ENCODE measurements at regions not wholly inside any gene's neighbourhood (a gene's known extent, or its start where the extent isn't known, plus 50 kb on each side); places are given as distances from the start of the nearest gene placed in this dataset.

GRCh38 chr1:170219163-170219562 lies 73.4 kb downstream of the NTMT2 start:
- DNase-seq = no peak

DNA sequence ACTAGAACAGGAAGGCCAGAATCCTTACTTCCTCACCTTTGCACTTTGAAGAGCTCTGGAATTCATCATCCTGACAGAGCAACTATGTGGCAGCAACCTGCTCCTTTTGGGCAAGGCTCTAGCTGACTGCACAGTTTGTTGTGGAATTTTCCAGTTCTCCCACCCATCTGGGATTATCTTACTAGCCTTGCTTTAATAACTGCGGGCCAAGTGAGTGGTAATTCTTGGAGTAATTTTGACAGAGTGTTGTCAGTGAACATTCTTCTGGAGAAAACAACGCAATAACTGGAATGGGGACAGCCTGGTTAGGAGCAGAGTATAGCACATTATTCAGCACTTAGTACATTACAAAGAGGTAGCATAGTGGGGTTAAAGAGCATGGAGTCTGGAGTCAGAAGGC lies 75.3 kb downstream of the NTMT2 start:
- no peak for DNase-seq

GRCh38 chr1:170221495-170221894 lies 75.7 kb downstream of the NTMT2 start:
- DNase-seq = no peak

DNA sequence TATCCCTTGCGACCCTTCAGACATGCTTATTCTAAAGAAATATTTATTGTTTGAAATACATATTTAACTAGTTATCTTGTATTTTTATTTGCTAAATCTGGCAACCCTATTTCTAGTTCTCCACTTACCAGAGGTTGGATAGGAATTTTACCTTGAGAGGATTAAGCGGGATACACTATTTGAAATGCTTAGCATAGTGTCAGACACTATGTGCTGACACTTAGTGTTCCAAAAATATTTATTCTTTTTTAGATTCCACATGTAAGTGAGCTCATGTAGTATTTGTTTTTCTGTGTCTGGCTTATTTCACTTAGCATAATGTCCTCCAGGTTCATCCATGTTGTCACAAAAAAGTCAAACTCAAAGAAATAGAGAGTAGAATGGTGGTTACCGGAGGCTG lies 78.7 kb downstream of the NTMT2 start:
- DNase-seq = no peak

DNA sequence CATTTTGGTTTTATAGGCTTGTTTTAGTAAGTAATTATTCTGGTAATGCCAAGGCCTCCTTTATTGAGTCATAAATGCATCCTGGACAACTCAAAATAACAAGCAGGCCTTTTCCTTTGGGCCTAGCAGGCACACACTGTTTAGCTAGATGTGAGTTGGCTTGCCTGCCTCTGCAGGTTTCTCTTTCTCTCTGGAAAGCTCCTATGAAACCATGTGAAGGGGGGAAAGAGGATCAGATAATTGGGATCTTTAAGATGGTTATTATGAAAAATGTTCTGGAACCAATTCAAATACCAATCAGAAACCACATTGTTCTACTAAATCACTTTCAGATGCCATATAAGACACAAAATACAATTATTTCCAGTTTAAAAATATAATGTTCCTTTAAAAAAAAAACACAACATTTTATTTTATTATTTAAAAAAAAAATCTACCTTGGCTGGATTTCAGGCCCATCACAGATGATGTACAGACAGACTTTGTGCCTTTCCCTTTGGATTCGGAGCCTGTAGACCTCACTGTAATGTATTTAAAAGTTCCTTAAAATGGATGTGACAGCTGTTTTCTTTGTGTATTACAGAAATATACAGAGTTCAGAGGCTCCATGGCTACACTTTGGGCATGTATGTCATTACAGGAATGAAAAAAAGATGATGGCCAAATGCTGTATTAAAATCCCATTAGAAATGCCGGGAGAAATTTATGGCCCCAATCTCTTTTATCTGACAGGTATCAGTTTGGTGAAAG lies 80.2 kb downstream of the NTMT2 start:
- DNase-seq = no peak

DNA sequence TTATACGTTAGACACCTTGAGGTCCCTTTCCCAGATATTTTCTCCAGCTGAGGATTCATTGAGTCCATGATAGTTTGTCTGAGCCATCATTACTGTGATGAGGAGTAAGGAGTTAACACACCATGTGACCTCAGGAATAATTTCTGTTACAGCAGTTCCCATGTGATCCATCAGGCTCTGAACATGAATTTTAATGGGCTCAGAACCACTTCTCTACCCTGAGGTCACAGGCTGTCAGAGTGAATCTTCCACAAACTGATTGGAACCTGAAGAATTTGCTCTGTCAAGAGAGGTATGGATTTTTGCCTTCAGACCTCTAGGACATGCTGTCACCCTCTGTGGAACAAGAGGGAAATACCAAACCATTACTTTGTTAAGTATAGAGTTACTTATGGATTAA lies 81.0 kb downstream of the NTMT2 start:
- DNase-seq = no peak

- DNase-seq = no peak
These were observed 84.6 kb downstream of the NTMT2 start for GRCh38 chr1:170230323-170230722.

GRCh38 chr1:170231662-170232061 lies 85.9 kb downstream of the NTMT2 start:
- no peak for DNase-seq

- DNase-seq = no peak
These were observed 93.1 kb downstream of the NTMT2 start for GRCh38 chr1:170238704-170239391.

GRCh38 chr1:170239445-170239844 lies 93.7 kb downstream of the NTMT2 start:
- DNase-seq = no peak

DNA sequence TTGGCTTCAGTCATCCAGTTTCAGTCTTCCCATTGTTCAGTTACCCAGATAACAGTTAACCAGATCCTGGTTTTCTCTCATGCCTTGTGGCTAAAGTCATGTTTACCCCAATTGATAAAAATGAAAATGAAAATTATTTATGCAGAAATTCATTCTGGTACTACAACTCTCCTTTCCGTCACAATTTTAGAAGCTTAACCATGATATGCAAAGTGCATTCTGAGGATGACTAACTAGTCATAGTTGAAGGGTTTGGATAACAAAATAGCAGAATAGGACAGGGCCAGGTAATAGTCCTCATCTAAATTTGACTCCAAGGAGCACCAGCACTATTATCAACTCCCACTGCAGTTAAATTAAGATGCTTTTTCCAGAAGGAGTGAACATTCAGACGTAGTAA lies 94.7 kb downstream of the NTMT2 start:
- no peak for DNase-seq

- no peak for DNase-seq
These were observed 95.6 kb downstream of the NTMT2 start for GRCh38 chr1:170241266-170241851.

GRCh38 chr1:170247751-170248521 lies 102.2 kb downstream of the NTMT2 start:
- DNase-seq = no peak

DNA sequence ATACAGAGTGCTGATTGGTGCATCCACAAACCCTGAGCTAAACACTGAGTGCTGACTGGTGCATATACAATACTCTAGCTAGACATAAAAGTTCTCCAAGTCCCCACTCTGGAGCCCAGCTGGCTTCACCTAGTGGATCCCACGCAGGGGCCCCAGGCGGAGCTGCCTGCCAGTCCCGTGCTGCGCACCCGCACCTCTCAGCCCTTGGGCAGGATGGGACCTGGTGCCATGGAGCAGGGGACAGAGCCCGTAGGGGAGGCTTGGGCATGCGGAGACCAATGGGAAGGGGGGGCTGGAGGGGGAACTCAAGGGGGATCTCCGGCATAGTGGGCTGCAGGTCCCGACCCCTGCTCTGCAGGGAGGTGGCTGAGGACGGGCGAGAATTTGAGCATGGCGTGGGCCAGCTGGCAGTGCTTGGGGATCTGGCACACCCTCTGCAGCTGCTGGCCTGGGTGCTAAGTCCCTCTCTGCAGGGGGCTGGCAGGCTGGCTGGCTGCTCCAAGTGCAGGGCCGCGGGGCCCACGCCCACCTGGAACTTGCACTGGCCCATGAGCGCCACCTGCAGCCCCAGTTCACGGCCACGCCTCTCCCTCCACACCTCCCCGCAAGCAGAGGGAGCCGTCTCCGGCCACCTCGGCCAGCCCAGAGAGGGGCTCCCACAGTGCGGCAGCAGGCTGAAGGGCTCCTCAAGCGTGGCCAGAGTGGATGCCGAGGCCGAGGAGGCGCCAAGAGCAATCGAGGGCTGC lies 104.9 kb downstream of the NTMT2 start:
- DNase-seq = no peak

DNA sequence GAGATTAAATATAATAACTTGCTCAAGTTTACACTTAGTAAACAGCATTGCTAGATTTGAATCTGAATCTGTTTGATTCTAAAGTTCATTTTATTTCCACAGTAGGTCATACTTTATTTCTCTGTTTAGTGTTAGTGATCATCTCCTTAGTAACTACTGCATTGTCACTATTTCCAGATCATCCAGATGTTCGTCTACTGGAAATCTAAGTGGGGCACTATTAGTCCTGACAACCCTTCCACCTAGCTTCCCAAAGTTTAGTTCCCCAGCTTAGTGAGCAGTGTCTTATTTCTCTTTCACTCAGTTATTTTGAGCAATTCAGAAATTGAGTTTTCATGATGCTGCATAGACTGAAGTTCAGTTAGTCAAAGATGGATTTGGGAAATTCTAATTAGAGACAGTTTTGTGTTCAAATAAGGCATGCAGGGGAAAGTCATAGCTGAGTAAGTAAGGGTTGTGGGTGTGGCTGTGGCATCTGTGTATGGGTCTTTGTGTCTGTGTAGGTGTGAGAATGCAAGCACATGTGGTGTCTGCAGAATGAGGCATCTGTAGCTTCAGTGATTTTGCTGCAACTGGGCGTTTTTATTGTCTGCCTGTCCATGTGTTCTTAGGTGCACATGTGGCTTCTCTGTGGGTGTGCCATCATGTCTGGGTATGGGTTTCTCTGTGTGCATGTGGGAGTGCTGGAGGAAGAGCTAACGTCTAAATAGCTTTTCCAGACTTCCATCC lies 107.3 kb downstream of the NTMT2 start:
- DNase-seq = no peak

DNA sequence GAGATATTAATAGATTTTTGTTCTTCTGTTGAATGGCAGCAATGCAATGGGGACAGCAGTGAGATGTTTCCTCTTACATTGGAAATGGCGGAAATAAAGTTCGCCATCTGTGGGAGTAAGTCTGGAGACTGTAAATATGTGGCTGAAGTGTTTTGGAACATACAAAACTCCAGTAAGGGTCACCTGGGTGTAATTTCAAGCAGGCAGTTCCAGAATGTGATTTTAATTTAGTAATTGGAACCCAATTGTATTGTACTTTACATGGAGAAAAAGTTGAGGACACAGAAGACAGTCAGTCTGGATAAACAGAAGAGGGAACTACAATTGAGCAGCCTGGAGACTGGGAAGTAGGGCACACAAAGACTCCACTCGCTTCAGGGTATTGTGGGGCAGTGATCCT lies 108.6 kb downstream of the NTMT2 start:
- DNase-seq = no peak

GRCh38 chr1:170261669-170262068 lies 115.9 kb downstream of the NTMT2 start:
- DNase-seq = no peak

- no peak for DNase-seq
These were observed 116.6 kb downstream of the NTMT2 start for GRCh38 chr1:170262276-170262939.

DNA sequence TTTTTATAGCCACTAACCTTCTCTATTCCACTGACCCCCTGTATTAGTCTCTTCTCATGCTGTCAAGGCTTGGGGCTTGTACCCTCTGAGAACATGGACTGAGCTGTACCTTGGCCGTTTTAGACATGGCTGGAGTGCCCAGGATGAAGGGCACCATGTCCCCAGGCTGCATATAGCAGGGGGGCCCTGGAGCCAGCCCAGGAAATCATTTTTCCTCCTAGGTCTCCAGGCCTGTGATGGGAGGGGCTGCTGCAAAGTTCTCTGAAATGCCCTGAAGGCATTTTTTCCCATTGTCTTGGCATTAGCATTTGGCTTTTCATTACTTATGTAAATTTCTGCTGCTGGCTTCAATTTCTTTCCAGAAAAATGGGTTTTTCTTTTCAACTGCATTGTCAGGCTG lies 119.5 kb downstream of the NTMT2 start:
- no peak for DNase-seq

- DNase-seq = no peak
These were observed 121.6 kb downstream of the NTMT2 start for GRCh38 chr1:170267317-170267716.

DNA sequence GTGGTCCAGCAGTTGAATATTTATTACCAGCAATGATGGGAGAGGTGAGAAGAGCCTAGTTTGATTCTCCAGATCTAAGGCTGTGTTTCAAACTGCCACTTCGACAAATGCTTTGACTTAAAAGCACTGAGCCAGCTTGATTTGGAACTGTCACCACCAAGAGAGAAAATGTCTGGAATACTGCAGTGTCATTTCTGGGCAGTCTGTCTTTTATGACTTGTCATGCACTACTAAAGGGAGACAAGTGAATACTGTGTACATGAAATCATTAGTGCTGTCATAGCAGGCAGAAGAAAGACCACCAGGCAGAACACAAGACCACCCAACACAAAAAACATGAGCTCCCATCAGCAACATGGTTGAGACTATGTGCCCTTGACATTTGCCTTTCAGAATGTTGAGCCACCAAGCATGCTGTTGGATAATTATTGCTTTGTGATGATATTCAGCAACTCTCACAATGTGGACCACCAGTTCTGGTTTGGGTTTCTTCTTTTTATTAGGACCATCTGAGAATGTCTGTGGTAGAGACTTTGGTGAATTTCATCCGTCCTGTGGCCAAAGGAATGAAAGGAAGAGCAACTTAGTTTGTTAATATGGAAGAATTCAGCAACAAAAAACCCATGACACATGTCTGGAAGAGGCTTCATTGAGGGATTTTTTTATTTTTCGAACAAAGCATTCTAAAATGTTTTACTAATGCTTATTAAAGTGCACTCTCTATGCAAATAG lies 125.8 kb downstream of the NTMT2 start:
- no peak for DNase-seq
